Spleen (tissue), 11 donors: ENCODE measurements at regions not wholly inside any gene's neighbourhood (a gene's known extent, or its start where the extent isn't known, plus 50 kb on each side); places are given as distances from the start of the nearest gene placed in this dataset.
A peak's percentile ranks its signal among the peaks of the same experiment; 100 is the strongest.

Experiments used
- DNase-seq: peaks from one replicate; pipeline ENCODE4 v3.0.0-alpha.2; 2020
- H3K27ac ChIP-seq, 8 donors: fragments of 200-600 bp; sonication (generic) in 7 of 8; 1 replicate in 4 of 8; 2 replicates in 4 of 8; pipeline versions ENCODE4 v1.5.0 to v1.8.0; 2016 to 2021; ENCODE audit warnings: inconsistent platforms in 4 of 8, mild to moderate bottlenecking in 4 of 8, moderate library complexity in 1 of 8
- H3K27me3 ChIP-seq, 7 donors: fragments of 200-600 bp; sonication (generic) in 6 of 7; replicated peaks in 1 of 7; 1 replicate in 4 of 7; 2 replicates in 3 of 7; pipeline versions ENCODE4 v1.5.0 to v1.8.0; 2016 to 2021; ENCODE audit warnings: inconsistent platforms in 3 of 7, mild to moderate bottlenecking in 1 of 7
- H3K36me3 ChIP-seq, 6 donors: fragments of 200-600 bp; sonication (generic) in 5 of 6; 1 replicate in 4 of 6; 2 replicates in 2 of 6; pipeline versions ENCODE4 v1.5.0 to v1.8.0; 2016 to 2021; ENCODE audit warnings: inconsistent platforms in 2 of 6
- H3K4me1 ChIP-seq, 6 donors: fragments of 200-600 bp; sonication (generic) in 5 of 6; 1 replicate in 3 of 6; 2 replicates in 3 of 6; pipeline versions ENCODE4 v1.5.0 to v1.8.0; 2016 to 2021; ENCODE audit warnings: inconsistent platforms in 3 of 6
- H3K4me3 ChIP-seq, 8 donors: fragments of 200-600 bp; sonication (generic) in 7 of 8; 1 replicate in 4 of 8; 2 replicates in 4 of 8; pipeline versions ENCODE4 v1.5.0 to v1.8.0; 2016 to 2021; ENCODE audit warnings: inconsistent platforms in 4 of 8, mild to moderate bottlenecking in 4 of 8, moderate library complexity in 2 of 8
- H3K9me3 ChIP-seq, 8 donors: fragments of 200-600 bp; sonication (generic) in 7 of 8; 1 replicate in 4 of 8; 2 replicates in 4 of 8; pipeline versions ENCODE4 v1.5.0 to v1.8.0; 2016 to 2021; ENCODE audit warnings: inconsistent platforms in 4 of 8
- POLR2A ChIP-seq, 3 donors: fragments of 450-650 bp; IDR thresholded peaks; one replicate each; pipeline ENCODE4 v1.5.1; 2017; ENCODE audit warnings: antibody characterized with exemption in 3 of 3, mild to moderate bottlenecking in 1 of 3
- POLR2AphosphoS5 ChIP-seq, 3 donors: sonication (generic); formaldehyde crosslinking; IDR thresholded peaks; one replicate each; pipeline ENCODE4 v1.5.1; 2017; ENCODE audit warnings: antibody characterized with exemption in 3 of 3
- WGBS, 5 donors: extraction: QIAGEN DNeasy Blood & Tissue Kit in 3 of 5; methylation state at CpG; one replicate each; pipeline versions ENCODE4 v1.1.5 to v1.1.7; 2013 to 2018; 5-methylcytosine and 5-hydroxymethylcytosine counted together
- intact Hi-C: fragments of 100-400 bp; cut with DNase I; formaldehyde crosslinking; loops from one replicate; pipeline ENCODE4 v1.15.0; 2023; ENCODE audit warnings: low total_unique reads
- TF ChIP-seq, protein P1 (sequence below), 11 experiments: fragments of 200-600 bp in 7 of 11; fragments of 450-650 bp in 4 of 11; sonication (generic) in 4 of 11; IDR thresholded peaks in 8 of 11; conservative IDR thresholded peaks in 3 of 11; 1 replicate in 7 of 11; 2 replicates in 4 of 11; pipeline versions ENCODE4 v1.4.0 to v1.8.0; 2016 to 2021; ENCODE audit warnings: antibody characterized with exemption in 11 of 11, inconsistent platforms in 4 of 11, mild to moderate bottlenecking in 1 of 11
- donor health status: healthy with polysubstance abuse.
- donor health status: DM: no; HTN: no; CAD: no; lungs with moderate emphysema.
- donor health status: DM: no; HTN: no; CAD: no.
- donor health status: Bipolar disorder and iron deficiency.
- donor health status: healthy.
- donor health status: DM: no; HTN: no; CAD: no.
- donor health status: DM: yes; HTN: yes; CAD: no.

- Histone ChIP-seq H3K4me3 (no peak overlapping the region), H3K36me3 (no peaks in the 10 kb centered on the region), H3K27ac (peak overlapping the region in 4 of 8 donors; percentile 8 to 62 (median 26)), H3K27me3 (peaks cover 0 to 41% (median 0%) of the 10 kb centered on the region in 7 donors), H3K9me3 (no peaks in the 10 kb centered on the region), H3K4me1 (peaks cover 3 to 81% (median 39%) of the 10 kb centered on the region in 6 donors)
- 68 to 77% (median 71%) methylated on average over 20 to 27 of the region's 27 CpGs for WGBS, 5 donors
- TF ChIP-seq POLR2A (IDR thresholded peaks at IDR 0.05), result no peak
- TF ChIP-seq POLR2AphosphoS5 (IDR thresholded peaks at IDR 0.05), result peak in 2 of 3 donors; percentile 29 to 54
- DNase-seq, result no peak
- intact Hi-C loops, result no loop called here
Observed at GRCh38 chr9:134227451-134228411, 63.4 kb upstream of the RNU6ATAC start.

GRCh38 chr9:134228649-134229048, 64.3 kb upstream of the RNU6ATAC start:
- Histone ChIP-seq H3K9me3 (no peaks in the 10 kb centered on the region), H3K4me1 (peaks cover 0 to 84% (median 42%) of the 10 kb centered on the region in 6 donors), H3K4me3 (no peak overlapping the region), H3K27ac (peak overlapping the region in 4 of 8 donors; percentile 8 to 62 (median 26)), H3K27me3 (peaks cover 0 to 47% (median 0%) of the 10 kb centered on the region in 7 donors), H3K36me3 (no peaks in the 10 kb centered on the region)
- TF ChIP-seq POLR2A (IDR thresholded peaks at IDR 0.05) (no peak), POLR2AphosphoS5 (IDR thresholded peaks at IDR 0.05) (no peak)
- TF ChIP-seq, protein P1, sequence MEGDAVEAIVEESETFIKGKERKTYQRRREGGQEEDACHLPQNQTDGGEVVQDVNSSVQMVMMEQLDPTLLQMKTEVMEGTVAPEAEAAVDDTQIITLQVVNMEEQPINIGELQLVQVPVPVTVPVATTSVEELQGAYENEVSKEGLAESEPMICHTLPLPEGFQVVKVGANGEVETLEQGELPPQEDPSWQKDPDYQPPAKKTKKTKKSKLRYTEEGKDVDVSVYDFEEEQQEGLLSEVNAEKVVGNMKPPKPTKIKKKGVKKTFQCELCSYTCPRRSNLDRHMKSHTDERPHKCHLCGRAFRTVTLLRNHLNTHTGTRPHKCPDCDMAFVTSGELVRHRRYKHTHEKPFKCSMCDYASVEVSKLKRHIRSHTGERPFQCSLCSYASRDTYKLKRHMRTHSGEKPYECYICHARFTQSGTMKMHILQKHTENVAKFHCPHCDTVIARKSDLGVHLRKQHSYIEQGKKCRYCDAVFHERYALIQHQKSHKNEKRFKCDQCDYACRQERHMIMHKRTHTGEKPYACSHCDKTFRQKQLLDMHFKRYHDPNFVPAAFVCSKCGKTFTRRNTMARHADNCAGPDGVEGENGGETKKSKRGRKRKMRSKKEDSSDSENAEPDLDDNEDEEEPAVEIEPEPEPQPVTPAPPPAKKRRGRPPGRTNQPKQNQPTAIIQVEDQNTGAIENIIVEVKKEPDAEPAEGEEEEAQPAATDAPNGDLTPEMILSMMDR (IDR thresholded peaks at IDR 0.05 in 8 of 11, conservative IDR thresholded peaks at IDR 0.05 in 3 of 11), result no peak
- intact Hi-C loops, result no loop called here
- 71 to 90% (median 84%) methylated on average over 5 to 8 of the region's 8 CpGs for WGBS, 5 donors
- DNase-seq, result no peak

GRCh38 chr9:134229466-134230091, 65.2 kb upstream of the RNU6ATAC start:
- Histone ChIP-seq H3K4me1 (peaks cover 0 to 86% (median 41%) of the 10 kb centered on the region in 6 donors), H3K9me3 (no peaks in the 10 kb centered on the region), H3K4me3 (no peak overlapping the region), H3K27ac (peak overlapping the region in 1 of 8 donors; percentile 67), H3K36me3 (no peaks in the 10 kb centered on the region), H3K27me3 (peaks cover 0 to 57% (median 0%) of the 10 kb centered on the region in 7 donors)
- DNase-seq, result no peak
- TF ChIP-seq POLR2AphosphoS5 (IDR thresholded peaks at IDR 0.05), result no peak
- TF ChIP-seq POLR2A (IDR thresholded peaks at IDR 0.05), result no peak
- TF ChIP-seq, protein P1 (IDR thresholded peaks at IDR 0.05 in 8 of 11, conservative IDR thresholded peaks at IDR 0.05 in 3 of 11), result no peak
- intact Hi-C loops, result no loop called here
- WGBS, 5 donors, result 81 to 93% (median 88%) methylated on average over 10 to 23 of the region's 23 CpGs

GRCh38 chr9:134230092-134230941, 66.0 kb upstream of the RNU6ATAC start:
- no peaks in the 10 kb centered on the region for H3K9me3 ChIP-seq
- peaks cover 0 to 86% (median 44%) of the 10 kb centered on the region in 6 donors for H3K4me1 ChIP-seq
- H3K4me3 ChIP-seq, result no peak overlapping the region
- WGBS, 5 donors, result 80 to 91% (median 89%) methylated on average over 6 to 28 of the region's 28 CpGs
- intact Hi-C loops, result no loop called here
- no peaks in the 10 kb centered on the region for H3K36me3 ChIP-seq
- TF ChIP-seq POLR2AphosphoS5 (IDR thresholded peaks at IDR 0.05) (no peak), POLR2A (IDR thresholded peaks at IDR 0.05) (no peak)
- TF ChIP-seq, protein P1 (IDR thresholded peaks at IDR 0.05 in 8 of 11, conservative IDR thresholded peaks at IDR 0.05 in 3 of 11), result no peak
- DNase-seq, result no peak
- H3K27ac ChIP-seq, result peak overlapping the region in 5 of 8 donors; percentile 13 to 75 (median 63)
- peaks cover 0 to 64% (median 0%) of the 10 kb centered on the region in 7 donors for H3K27me3 ChIP-seq
